ENCODE measurements at regions not wholly inside any gene's neighbourhood (a gene's known extent, or its start where the extent isn't known, plus 50 kb on each side); places are given as distances from the start of the nearest gene placed in this dataset.

GRCh38 chr2:61707984-61708852 is 145.6 kb downstream of the FAM161A start:
- no peaks in the 10 kb centered on the region for H3K27me3 ChIP-seq
- H3K4me3 ChIP-seq = no peak overlapping the region
- no peak for TF ChIP-seq CTCF (IDR thresholded peaks at IDR 0.05)
- no peaks in the 10 kb centered on the region for H3K36me3 ChIP-seq
- 51 to 54% methylated on average over 12 of the region's 12 CpGs for WGBS, 2 donors
- DNase-seq (peak in 4 of 6 donors; percentile 31 to 65 (median 50)), ATAC-seq (peak; percentile 96 to 97 (median 96)), FAIRE-seq (no peak)
- H3K9me3 ChIP-seq = no peaks in the 10 kb centered on the region
- peaks cover 0 to 11% (median 10%) of the 10 kb centered on the region in 3 donors for H3K4me1 ChIP-seq
- intact Hi-C loops (cut with DNase I) = no loop called here
- H3K27ac ChIP-seq = peak overlapping the region; percentile 21 to 64 (median 40)

- 86 to 88% methylated on average over 5 of the region's 5 CpGs for WGBS, 2 donors
- peaks cover 7 to 22% (median 7%) of the 10 kb centered on the region in 3 donors for H3K4me1 ChIP-seq
- H3K4me3 ChIP-seq = no peak overlapping the region
- no peak overlapping the region for H3K27ac ChIP-seq
- FAIRE-seq (no peak), ATAC-seq (no peak), DNase-seq (no peak)
- no peaks in the 10 kb centered on the region for H3K36me3 ChIP-seq
- H3K27me3 ChIP-seq = no peaks in the 10 kb centered on the region
- no peak for TF ChIP-seq CTCF (IDR thresholded peaks at IDR 0.05)
- intact Hi-C loops (cut with DNase I) = no loop called here
- H3K9me3 ChIP-seq = no peaks in the 10 kb centered on the region
Measured at GRCh38 chr2:61705625-61706024, 148.2 kb downstream of the FAM161A start.

GRCh38 chr2:61704364-61704763 is 149.5 kb downstream of the FAM161A start:
- FAIRE-seq = no peak
- no peak for TF ChIP-seq CTCF (IDR thresholded peaks at IDR 0.05)
- Histone ChIP-seq H3K27me3 (no peaks in the 10 kb centered on the region), H3K36me3 (no peaks in the 10 kb centered on the region), H3K9me3 (no peaks in the 10 kb centered on the region), H3K27ac (no peak overlapping the region), H3K4me1 (peaks cover 7 to 22% (median 7%) of the 10 kb centered on the region in 3 donors), H3K4me3 (no peak overlapping the region)
- no peak for ATAC-seq
- intact Hi-C loops (cut with DNase I) = no loop called here
- DNase-seq = no peak
- WGBS, 2 donors = 81 to 85% methylated on average over 2 of the region's 2 CpGs

DNA sequence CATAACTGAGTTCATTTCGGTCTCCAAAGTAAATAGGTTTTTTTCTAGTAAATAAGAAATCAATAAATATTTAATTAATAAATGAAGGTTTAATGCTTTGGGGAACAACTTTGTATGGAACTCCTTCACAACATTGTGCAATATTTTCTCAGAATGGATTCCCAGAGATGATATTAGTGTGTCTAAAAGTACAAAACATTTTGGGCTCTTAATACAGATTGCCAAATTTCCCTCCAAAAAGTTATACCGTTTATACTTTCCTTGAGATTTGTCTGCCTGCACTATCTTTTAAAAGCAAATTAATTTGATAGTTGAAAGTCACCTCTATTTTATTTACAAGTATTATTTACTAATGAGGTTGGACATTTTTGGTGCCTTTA is 151.8 kb downstream of the FAM161A start:
- no peak for ATAC-seq
- intact Hi-C loops (cut with DNase I) = no loop called here
- Histone ChIP-seq H3K4me1 (peaks cover 0 to 10% (median 7%) of the 10 kb centered on the region in 3 donors), H3K27me3 (no peaks in the 10 kb centered on the region), H3K4me3 (no peak overlapping the region), H3K9me3 (no peaks in the 10 kb centered on the region), H3K36me3 (no peaks in the 10 kb centered on the region), H3K27ac (no peak overlapping the region)
- no peak for DNase-seq
- no peak for FAIRE-seq
- TF ChIP-seq CTCF (IDR thresholded peaks at IDR 0.05) = no peak
- WGBS, 2 donors = 15 to 16% methylated on average over 2 of the region's 2 CpGs

DNA sequence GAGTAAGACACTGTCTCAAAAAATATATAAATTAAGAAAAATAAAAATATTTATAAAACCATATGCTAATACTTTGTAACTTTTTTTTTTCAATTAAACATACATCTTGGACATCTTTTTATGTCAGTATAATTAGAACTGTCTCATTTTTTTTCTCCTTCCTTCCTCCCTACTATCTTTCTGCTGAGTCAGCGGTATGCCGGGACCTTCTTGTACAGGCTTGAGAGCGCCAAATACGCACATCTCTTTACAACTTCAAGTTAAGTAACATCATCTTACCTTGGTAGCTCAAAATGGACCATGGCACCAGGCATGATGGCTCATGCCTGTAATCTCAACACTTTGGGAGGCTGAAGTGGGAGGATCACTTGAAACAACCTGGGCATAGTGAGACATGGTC is 153.4 kb downstream of the FAM161A start:
- Histone ChIP-seq H3K27ac (no peak overlapping the region), H3K36me3 (no peaks in the 10 kb centered on the region), H3K9me3 (no peaks in the 10 kb centered on the region), H3K4me3 (no peak overlapping the region), H3K27me3 (no peaks in the 10 kb centered on the region), H3K4me1 (peaks cover 0 to 10% (median 7%) of the 10 kb centered on the region in 3 donors)
- intact Hi-C loops (cut with DNase I) = no loop called here
- DNase-seq = no peak
- ATAC-seq = no peak
- TF ChIP-seq CTCF (IDR thresholded peaks at IDR 0.05) = no peak
- 90 to 95% methylated on average over 4 of the region's 4 CpGs for WGBS, 2 donors
- FAIRE-seq = no peak

Measured in pancreas (tissue), 10 donors.